Heart left ventricle (tissue), 13 donors: ENCODE measurements at regions not wholly inside any gene's neighbourhood (a gene's known extent, or its start where the extent isn't known, plus 50 kb on each side); places are given as distances from the start of the nearest gene placed in this dataset.

Experiments
- CTCF ChIP-seq, 12 donors: fragments of 200-600 bp; sonication (generic) in 4 of 12; IDR thresholded peaks; one replicate each; pipeline versions ENCODE4 v1.5.0 to v1.8.0; 2018 to 2022; ENCODE audit warnings: antibody characterized with exemption in 12 of 12, mild to moderate bottlenecking in 5 of 12
- POLR2A ChIP-seq, 2 donors: fragments of 450-650 bp; IDR thresholded peaks; one replicate each; pipeline ENCODE4 v1.6.1; 2017; ENCODE audit warnings: antibody characterized with exemption in 2 of 2, mild to moderate bottlenecking in 2 of 2, moderate library complexity in 2 of 2
- donor health status: ischemic (EF 13 %, LVEDD 7.1; RV severe dilation, severe dysfunction).
- donor health status: DM: no; HTN: yes; CAD: no.
- donor health status: DM: no; HTN: no; CAD: no.
- donor health status: ischemic (EF 25% LVEDD 6.9; RV normal size, moderate dysfunction).
- donor health status: ischemic (EF 25% LVEDD 5.7; RV mildly dilated, moderate dysfunction).
- donor health status: ischemic (EF 35%, LVEDD 5.7; RV mildly dilated, moderate dysfunction).
- donor health status: nonischemic (EF 11% LVEDD 7.7; RV severe dilation, severe dysfunction).
- donor health status: DM: yes; HTN: yes; CAD: no.
- donor health status: PGD.
- donor health status: ischemic (EF 29% LVEDD 5.4; RV normal size, mild dysfunction).
- donor health status: nonischemic (EF 23%, LVEDD 6.1; RV moderate dilation, normal function).

- no peak for TF ChIP-seq CTCF (IDR thresholded peaks at IDR 0.05)
- no peak for TF ChIP-seq POLR2A (IDR thresholded peaks at IDR 0.05)
These were observed 806.3 kb upstream of the NECTIN3 start for GRCh38 chr3:110265302-110265701.
